Left hindlimb (tissue), 1 donor: ENCODE measurements at regions not wholly inside any gene's neighbourhood (a gene's known extent, or its start where the extent isn't known, plus 50 kb on each side); places are given as distances from the start of the nearest gene placed in this dataset.

ENCODE experiments used
- DNase-seq: peaks from one replicate; pipeline ENCODE4 v3.0.0-alpha.2; 2018

DNA sequence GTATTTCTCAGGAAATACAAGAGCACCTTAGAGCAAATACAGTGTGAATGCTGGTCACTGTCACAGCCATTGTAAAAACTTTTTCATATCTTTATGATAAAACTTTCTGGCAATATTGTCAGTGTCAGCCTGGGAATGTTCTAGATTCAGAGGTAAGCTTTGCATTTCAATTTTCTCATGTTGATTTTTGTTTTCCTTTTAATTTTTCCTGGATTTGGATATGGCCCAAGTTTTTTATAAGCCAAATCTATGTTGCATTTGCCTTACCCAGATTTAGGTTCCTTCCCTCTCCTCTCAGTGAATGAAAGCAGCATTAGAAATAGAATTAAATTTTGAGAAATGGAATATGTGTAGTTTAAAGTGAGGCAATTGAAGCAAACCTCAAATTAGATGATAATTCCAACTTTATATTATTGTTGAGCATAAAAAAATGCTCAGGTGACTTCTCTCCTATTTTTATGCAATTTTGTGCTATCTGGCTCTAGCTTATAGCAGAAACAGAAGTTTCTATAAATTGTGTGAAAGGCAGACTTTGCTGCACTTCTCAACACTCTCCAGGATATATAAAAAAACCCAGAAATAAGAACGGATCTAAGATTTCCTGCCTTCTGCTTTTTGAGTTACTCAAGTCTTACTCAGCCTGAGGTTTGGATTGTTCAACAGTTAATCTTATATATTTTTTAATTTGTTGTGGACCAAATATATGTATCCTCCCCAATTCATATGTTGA, 368.2 kb upstream of the PRICKLE1 start:
- no peak for DNase-seq

DNA sequence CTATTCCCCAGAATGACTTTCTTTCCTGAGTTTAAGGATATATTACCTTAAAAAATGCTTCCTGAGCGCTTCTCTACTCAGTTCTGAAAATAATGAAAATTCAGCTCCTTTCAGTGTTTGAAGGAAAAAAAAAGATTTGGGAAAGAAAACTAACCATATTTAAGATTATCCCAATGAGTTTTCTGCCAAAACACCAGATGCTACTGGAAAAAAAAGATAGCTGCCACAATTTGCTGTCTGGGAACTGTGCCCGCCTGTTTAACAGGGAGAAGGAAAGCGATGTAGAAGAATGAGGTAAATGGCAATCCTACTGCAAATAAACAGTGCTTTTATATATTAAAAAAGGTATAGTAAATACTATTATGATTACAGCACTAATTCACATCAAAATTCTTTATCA, 367.6 kb upstream of the PRICKLE1 start:
- DNase-seq = peak; percentile 39

DNA sequence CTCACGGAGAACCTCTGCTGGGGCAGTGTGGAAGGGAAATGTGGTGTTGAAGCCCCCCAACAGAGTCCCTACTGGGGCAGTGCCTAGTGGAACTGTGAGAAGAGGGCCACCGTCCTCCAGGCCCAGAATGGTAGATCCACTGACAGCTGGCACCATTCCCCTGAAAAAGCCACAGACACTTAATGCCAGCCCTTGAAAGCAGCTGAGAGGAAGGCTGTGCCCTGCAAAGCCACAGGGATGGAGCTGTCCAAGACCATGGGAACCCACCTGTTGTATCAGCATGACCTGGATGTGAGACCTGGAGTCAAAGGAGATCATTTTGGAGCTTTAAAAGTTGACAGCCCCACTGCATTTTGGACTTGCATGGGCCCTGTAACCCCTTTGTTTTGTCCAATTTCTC, 363.5 kb upstream of the PRICKLE1 start:
- DNase-seq = no peak

DNA sequence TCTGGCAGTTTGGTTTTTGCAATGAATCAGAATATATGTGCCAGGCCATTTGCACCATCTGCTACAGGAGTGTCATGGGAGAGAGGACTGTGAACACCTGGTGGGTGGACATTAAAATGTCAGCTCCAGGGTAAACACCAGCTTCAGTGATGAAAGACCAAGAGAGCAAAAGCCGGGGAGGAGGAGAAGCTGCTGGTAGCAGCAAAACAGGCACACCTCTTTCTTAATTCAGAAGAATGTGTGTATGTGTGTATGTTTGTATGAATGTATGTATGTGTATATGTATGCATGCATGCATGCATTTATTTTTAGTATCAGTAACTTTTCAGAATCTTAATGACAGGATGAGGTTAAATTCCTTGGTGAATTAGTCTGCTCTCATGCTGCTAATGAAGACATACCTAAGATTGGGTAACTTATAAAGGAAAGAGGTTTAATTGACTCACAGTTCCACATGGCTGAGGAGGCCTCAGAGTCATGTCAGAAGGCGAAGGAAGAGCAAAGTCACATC, 357.4 kb upstream of the PRICKLE1 start:
- no peak for DNase-seq

DNA sequence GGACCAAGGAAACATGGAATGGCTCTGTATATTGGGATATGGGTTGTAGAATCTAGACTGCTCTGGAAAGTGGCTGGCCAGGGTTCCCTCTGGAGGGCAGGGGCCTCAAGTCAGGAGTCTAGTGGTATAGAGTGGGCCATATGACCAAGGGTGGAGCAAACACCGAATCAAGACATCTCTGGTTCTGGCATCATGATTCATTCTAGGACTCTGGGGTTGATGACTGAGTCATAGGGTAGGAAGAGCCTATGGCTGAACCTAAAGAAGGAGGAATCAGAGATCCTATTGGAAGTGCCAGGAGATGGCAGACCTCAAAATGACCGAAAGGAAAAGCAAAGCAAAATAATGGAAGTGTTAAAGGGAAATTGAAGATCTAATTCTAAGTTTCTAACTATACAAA, 356.4 kb upstream of the PRICKLE1 start:
- no peak for DNase-seq

DNA sequence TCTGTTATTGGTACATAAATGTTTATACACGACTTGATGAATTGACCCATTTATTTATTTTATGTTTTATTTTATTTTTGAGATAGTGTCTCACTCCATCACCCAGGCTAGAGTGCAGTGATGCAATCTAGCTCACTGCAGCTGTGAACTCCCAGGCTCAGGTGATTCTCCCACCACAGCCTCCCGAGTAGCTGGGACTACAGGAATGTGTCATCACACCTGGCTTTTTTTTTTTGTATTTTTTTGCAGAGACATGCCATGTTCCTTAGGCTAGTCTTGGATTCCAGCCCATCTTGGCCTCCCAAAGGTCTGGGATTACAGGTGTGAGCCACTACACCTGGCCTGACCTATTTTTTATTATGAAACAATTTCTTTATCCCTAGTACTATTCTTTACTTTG, 355.0 kb upstream of the PRICKLE1 start:
- no peak for DNase-seq

DNA sequence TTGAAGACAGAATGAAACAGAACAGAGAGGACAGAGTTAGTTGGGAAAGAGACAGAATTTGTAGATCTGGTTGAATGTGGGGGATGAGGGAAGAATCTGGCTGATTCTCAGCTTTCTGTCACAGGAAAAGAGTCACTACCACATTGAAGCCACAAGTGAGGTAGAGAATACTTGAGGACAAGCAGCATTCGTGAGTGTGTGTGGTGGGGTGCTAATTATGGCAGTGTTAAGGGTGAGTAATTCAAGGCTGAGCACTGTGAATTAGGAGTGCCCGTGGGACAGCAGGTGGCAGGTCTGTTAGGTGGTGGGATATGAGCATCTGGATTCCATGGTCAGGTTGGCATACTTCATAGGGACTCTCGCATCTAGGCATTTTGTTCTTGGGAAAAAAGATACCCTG, 347.4 kb upstream of the PRICKLE1 start:
- DNase-seq = no peak

DNA sequence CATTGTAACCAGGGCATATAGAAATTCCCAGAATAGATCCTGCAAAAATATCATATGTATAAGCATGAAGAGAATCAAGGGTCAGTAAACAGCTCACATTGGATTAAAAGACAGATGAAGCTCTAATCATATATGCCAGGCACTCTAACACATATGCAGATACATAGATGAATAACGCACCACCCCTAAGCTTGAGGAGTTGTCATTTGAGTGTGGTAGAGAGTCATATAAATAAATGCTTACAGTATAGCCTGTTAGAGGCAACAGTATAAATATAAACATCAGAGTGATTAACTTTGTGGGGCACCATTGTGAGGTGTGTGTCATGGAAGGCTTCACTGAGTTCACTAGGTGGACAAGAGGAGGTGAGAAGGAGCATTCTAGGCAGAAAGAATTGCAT, 346.7 kb upstream of the PRICKLE1 start:
- no peak for DNase-seq

DNA sequence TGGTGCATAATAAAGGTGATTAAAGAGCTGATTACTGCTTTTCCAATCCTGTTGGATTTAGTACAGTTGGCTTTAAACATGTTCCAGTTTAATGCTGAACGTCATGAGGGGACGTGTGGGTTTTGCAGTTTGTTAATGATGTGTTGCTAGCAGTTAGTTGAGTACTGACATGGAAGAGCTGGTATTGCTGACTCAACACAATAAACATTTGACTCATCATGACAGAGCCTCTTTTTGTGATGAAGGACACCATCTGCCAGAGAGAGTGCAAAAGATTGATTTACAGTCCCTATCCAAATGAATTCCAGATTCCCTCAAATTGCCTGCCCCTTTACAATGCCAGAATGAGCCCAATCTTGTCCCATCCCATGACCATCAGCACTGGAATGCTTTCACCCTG, 346.2 kb upstream of the PRICKLE1 start:
- no peak for DNase-seq

DNA sequence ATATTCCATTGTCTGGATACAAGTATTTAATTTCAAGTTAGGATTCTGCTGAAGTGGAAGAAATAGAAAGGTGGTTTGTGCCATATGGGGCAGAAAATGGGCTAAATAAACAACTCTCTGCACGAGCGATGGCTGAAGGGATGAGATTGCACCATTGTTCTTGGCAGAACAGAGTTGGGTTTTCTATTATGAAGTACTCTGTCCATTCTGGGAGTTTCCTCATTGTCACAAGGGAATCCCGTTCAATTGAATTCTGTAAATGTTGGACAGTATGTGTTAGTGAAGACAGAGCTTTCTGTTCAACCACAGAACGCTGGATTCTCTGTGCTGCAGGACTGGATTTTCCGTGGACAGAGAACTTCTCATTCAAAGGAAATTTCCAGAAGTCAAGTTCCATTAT, 345.5 kb upstream of the PRICKLE1 start:
- DNase-seq = no peak

DNA sequence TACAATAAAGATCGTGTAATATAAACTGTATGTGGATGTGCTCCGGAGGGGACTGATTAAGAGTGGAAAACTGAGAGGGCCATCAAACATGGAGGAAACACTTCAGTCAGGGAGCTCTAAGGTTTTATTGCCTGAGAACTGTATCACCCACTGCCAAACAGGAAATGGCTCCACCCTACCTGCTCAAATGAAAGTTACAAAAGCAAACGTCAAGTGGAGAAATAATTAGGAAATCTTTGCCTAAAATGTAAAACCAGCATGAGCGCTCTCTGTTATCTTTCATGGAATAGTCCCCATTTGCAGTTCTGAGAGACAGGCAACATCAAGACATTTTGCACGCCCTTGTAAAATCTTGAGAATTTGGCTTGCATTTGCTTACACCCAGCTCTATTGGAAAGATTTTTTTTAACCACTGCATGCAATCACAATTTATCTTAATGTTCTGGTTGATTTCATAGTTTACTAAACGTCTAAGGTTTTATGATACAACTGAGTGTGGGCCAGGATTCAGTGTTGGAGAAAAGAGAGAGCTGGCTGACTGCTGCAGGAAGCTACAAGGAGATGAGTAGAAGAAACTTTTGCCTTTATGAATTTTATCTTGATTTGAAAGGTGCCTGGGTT, 344.0 kb upstream of the PRICKLE1 start:
- no peak for DNase-seq

DNA sequence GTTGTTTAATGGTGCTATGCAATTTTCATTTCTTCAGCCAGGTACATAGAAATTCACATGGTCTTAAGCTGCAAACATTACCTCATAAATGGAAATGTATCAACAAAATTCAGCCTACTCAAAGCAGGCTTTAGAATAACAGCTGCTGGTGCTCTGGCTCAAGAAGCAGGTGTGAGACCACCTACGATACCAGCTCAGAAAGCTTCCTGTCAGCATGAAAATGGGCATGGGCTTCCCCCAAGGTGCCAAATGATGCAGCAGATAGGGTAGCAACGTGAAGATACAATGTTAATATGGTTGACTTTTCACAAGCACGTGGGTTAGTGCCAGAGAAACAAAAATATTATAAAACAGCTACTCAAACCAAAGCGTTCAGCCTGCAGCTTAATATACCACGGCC, 343.4 kb upstream of the PRICKLE1 start:
- no peak for DNase-seq

DNA sequence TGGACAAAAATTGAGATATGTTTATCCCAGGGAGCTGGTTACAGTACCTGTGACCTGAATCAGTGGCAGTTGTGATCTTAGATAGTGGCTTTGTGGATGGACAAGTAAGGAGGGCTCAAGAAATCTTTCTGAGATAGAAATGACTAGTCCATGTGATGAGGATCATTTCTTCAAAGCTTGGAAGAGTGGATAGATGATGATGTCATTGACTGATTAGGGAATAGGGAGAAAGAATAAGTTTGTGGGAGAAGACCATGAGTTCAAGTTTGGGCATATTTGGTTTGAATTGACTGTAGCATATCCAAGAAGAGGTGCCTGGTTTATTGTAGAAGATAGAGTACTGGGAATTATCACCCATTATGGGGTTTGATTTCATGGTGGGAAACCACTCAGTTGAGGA, 336.7 kb upstream of the PRICKLE1 start:
- no peak for DNase-seq

DNA sequence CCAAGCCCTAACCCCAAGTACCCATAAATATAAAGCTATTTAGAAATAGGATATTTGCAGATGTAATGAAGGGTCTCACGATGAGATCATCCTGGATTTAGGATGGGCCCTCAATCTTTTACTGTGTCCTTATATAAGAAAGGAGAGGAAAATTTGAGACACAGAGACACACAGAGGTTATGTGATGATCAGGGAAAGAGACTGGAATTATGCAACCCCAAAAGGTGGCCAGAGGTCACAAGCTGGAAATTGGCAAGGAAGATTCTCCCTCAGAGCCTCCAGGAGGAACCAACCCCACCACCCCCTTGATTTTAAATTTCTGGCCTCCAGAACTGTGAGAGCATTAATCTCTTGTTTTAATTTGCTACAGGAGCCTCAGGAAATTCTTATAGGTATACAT, 334.9 kb upstream of the PRICKLE1 start:
- DNase-seq = no peak

DNA sequence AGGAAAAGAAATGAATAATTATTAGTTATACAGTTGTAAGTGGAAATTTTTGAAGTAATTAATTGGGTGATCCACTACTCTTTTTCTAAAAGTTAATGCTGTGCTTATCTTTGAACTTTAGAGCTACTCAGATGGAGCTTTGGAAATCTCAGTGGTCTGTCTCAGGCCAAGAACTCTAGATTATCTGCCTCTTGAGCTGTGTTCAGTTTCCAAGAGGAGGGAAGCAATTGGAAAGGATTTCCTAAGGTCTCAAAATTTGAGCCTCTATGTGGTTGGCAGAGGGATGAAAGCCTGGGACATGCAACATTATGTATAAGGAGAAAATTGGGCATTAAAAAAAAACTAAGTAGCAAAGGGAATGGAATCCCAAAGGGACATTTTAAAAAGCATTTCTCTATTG, 334.0 kb upstream of the PRICKLE1 start:
- no peak for DNase-seq

DNA sequence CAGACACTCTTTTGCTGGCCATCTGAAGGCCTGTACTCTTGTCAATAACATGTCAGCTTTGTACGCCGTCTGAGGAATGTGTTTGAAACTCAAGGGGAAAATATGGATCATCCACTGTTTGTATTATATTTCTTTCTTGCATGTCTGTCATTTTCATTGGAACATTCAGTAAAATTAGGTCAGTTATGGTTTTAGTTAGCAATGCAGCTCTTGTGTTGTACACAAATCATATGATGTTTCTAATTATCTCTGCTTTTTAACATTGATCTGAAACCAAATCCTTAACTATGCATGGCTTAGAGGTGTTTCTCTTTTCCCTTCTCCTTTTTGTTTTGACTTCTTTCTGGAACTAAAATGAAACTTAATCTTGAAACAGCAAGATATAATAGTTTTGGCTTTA, 333.6 kb upstream of the PRICKLE1 start:
- no peak for DNase-seq

DNA sequence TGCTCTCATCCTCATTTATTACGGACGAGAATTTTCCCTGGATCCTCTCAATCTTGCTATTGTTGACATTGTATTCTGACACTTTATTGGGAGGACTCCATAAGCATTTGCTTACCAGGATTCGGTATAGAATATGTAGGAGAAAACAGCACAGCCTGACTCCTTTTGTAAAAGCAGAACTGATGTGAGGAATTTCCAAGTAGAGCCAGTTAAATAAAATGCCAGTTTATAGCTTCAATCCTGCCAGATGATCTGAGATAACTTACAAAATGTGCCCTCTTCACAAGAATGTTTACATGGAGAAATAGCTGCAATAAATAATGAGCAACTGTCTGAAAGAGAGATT, 332.9 kb upstream of the PRICKLE1 start:
- DNase-seq = no peak

DNA sequence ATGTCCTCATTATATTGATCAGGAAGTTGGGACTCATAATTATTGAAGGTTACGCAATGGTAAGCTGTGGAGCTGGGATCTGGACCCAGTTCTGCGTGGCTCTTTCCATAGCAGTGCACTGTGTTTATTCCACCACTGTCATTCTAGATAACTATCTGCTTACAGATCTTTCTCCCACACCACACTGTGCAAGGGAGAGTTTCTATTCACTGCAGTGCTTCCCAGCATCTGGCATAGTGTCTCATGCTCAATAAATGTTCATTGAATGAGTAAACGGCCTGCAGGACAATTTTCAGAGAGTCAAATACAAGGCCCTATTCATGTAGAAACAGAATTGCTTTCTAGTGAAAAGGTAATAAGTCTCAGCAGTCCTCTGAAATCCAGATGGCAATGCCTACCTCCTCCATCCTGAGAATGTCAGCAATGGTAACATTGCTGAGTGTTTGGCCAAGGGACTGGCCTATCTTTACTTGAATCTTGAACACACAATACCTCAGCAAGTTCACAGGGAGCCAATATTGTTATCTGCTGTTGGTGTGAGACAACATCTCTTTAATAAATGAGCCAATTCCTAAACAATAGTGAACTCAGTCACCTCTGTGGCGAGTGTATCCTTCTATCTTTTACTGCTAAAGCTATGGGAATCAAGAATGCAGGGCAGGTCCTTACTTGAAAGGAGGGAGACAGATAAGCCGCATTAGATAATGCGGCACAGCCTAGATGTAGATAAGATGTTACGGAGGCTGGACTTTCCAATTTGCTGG, 332.4 kb upstream of the PRICKLE1 start:
- no peak for DNase-seq

DNA sequence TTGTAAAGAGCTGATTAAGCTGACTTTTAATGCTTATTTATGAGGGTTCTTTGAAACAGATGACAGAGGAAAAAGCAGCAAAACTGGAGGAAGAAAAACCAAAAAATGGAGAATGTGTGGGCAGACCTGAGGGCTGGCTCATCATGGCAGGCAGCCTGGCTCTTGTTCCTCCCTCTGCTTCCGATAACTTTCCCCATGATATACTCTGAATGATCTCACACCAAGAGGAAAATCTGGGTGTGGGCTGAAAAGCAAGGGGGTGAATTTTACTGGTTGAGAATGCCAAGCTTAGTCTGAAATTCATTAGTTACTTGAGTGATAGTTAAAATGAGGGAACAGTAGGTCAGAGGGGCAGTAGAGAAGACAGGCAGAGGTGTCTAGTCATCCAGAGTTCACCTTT, 330.1 kb upstream of the PRICKLE1 start:
- DNase-seq = no peak

DNA sequence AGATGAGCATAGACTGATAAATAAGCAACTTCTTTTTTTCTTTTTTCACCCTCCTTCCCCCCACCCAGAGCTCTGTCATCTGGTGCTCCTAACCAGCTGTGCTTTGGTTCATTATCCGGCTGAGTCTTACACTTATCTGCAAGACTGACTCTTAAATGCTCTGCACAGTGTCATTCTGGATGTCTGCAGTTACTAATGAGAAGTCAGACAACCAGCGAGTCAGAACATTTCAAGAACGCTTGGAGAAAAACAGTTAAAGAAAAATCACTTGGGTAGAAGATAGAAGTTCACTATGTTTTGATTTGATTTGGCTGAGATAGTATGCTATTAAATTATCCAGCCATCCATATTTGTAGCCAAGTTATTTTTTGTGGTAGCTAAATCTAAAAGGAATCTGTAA, 328.9 kb upstream of the PRICKLE1 start:
- no peak for DNase-seq

DNA sequence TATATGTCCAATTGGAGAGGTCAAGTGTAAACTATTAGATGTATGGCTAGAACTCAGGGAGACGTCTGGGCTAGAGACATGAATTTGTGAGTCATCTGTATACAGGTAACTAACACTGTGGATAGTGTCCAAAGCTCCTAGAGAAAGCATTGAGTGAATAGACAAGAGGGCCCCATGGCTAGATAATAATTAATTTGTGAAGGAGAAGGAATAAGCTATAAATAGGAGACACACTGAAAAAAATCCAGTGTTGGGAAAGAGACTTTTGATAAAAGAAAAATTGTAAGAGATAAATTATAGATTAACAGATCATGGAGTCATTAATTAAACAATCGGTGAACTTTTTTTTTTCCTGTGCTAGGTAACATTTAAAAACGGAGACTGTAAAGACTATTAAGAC, 326.6 kb upstream of the PRICKLE1 start:
- DNase-seq = no peak

DNA sequence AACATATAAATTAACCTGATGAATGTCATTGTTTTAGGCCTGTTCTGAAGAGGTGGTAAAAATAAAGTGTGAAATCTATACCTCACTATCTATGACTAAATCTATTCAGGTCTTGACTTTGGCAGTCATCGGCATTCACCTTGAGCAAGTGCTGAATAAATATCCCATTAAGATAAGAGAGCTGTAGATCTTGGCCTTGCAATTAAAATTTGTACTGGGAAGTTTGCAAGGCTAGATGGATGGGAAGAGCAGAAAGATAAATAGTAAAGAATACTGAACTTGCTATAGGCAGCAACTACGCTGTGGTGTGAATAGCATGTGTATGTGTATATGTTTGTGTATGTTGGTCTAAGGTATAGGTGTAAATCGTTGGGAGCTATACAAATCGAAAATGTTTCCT, 325.9 kb upstream of the PRICKLE1 start:
- no peak for DNase-seq

DNA sequence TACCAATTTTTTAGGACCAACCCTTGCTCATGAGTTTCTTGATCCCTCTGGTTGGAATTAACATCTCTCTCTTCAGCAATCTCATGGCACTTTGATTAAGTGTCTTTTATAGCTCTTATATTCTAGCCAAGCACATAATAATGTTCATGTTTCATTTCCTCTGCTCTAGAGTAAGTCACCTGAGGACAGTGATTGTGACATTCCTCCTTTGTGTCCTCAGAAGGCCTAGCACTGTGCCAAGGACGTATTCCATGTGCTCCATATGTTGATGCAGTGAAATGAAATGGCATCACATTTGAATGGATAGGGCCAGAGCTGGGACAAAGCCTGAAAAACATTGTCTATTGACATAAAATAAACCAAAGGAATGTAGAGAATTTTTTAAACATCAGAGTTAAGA, 322.8 kb upstream of the PRICKLE1 start:
- no peak for DNase-seq

DNA sequence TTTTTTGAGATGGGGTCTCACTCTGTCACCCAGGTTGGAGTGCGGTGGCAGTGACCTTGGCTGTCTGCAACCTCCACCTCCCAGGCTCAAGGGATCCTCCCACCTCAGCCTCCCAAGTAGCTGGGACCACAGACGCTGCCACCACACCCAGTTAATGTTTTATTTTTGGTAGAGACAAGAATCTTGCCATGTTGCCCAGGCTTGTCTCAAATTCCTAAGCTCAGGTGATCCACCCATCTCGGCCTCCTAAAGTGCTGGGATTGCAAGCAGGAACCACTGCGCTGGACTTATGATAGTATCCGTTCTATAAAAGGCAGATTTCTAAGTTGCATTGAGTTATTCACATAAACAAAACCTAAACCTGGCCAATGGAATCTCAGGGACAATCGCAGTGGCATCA, 321.1 kb upstream of the PRICKLE1 start:
- DNase-seq = no peak
